ENCODE measurements at regions not wholly inside any gene's neighbourhood (a gene's known extent, or its start where the extent isn't known, plus 50 kb on each side); places are given as distances from the start of the nearest gene placed in this dataset.
A peak's percentile ranks its signal among the peaks of the same experiment; 100 is the strongest.

- DNase-seq, result no peak
These were observed 480.8 kb downstream of the GADD45G start for GRCh38 chr9:90085633-90086032.

GRCh38 chr9:90086101-90086511 lies 481.3 kb downstream of the GADD45G start:
- DNase-seq, result no peak

- no peak for DNase-seq
These were observed 483.6 kb downstream of the GADD45G start for GRCh38 chr9:90088434-90088833.

- DNase-seq, result no peak
These were observed 484.0 kb downstream of the GADD45G start for GRCh38 chr9:90088856-90089255.

- DNase-seq, result no peak
These were observed 486.2 kb downstream of the GADD45G start for GRCh38 chr9:90090997-90091396.

GRCh38 chr9:90092508-90092907 lies 487.7 kb downstream of the GADD45G start:
- no peak for DNase-seq

- peak; percentile 18 to 61 for DNase-seq
These were observed 490.9 kb downstream of the GADD45G start for GRCh38 chr9:90095682-90096081.

- DNase-seq, result no peak
These were observed 492.4 kb downstream of the GADD45G start for GRCh38 chr9:90097237-90097636.

- DNase-seq, result no peak
These were observed 493.6 kb downstream of the GADD45G start for GRCh38 chr9:90098408-90098807.

- peak; percentile 0 to 35 for DNase-seq
These were observed 494.6 kb downstream of the GADD45G start for GRCh38 chr9:90099262-90099963.

GRCh38 chr9:90100014-90100413 lies 495.2 kb downstream of the GADD45G start:
- no peak for DNase-seq

- peak; percentile 79 to 86 for DNase-seq
These were observed 497.6 kb downstream of the GADD45G start for GRCh38 chr9:90102292-90102901.

- no peak for DNase-seq
These were observed 499.0 kb downstream of the GADD45G start for GRCh38 chr9:90103771-90104170.

GRCh38 chr9:90105773-90106172 lies 501.0 kb downstream of the GADD45G start:
- no peak for DNase-seq

GRCh38 chr9:90107040-90107725 lies 502.4 kb downstream of the GADD45G start:
- no peak for DNase-seq

GRCh38 chr9:90107726-90108655 lies 503.2 kb downstream of the GADD45G start:
- DNase-seq, result no peak

- DNase-seq, result no peak
These were observed 508.0 kb downstream of the GADD45G start for GRCh38 chr9:90112788-90113187.

- DNase-seq, result no peak
These were observed 510.0 kb downstream of the GADD45G start for GRCh38 chr9:90114641-90115425.

GRCh38 chr9:90121762-90122161 lies 517.0 kb downstream of the GADD45G start:
- no peak for DNase-seq

GRCh38 chr9:90124961-90125360 lies 517.7 kb downstream of the DIRAS2 start:
- peak in 1 of 2 experiments; percentile 14 for DNase-seq

- DNase-seq, result no peak
These were observed 514.7 kb downstream of the DIRAS2 start for GRCh38 chr9:90127923-90128322.

GRCh38 chr9:90128587-90129190 lies 513.9 kb downstream of the DIRAS2 start:
- DNase-seq, result no peak
